GM10248 (cell line): ENCODE measurements at regions not wholly inside any gene's neighbourhood (a gene's known extent, or its start where the extent isn't known, plus 50 kb on each side); places are given as distances from the start of the nearest gene placed in this dataset.

Experiments used
- CTCF ChIA-PET: fragments of 300-600 bp; sonication (Branson Sonifier 250); formaldehyde crosslinking; extraction: SDS; loops from one replicate; lab custom pipeline; 2021; ENCODE audit warnings: antibody characterized with exemption; lab: Yijun Ruan, JAX
- POLR2A ChIA-PET: fragments of 350-650 bp; sonication (Branson Sonifier 250); formaldehyde crosslinking; extraction: SDS; loops from one replicate; lab custom pipeline; 2020; ENCODE audit warnings: antibody characterized with exemption; lab: Yijun Ruan, JAX
- DNase-seq: peaks from one replicate; pipeline ENCODE4 v3.0.0; 2012; ENCODE audit errors: extremely low spot score
- TF ChIP-seq, protein P1 (sequence below): IDR thresholded peaks from 2 replicates; pipeline ENCODE4 v1.5.1; 2012; ENCODE audit warnings: mild to moderate bottlenecking, low read depth; ENCODE audit errors: extremely low read depth, missing control alignments, control extremely low read depth

DNA sequence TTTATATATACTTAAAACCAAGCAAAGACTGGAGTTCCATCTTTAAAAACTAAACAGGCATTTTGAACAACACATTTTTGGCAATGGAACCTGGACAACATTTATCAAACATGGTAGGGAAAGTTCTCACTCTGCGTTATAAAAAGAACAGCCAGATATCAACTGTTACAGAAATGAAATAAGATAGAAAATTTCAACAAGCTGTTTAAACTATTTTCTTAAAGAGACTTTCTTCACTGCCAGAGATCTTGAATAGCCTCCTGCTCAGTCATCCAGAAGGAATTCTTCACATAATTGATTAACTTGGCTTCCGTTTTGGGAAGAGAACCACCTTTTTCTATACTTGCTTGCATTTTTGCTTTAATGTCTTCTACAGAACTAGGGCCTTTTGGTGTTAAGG is 166.0 kb upstream of the PIK3C3 start:
- TF ChIP-seq, protein P1, sequence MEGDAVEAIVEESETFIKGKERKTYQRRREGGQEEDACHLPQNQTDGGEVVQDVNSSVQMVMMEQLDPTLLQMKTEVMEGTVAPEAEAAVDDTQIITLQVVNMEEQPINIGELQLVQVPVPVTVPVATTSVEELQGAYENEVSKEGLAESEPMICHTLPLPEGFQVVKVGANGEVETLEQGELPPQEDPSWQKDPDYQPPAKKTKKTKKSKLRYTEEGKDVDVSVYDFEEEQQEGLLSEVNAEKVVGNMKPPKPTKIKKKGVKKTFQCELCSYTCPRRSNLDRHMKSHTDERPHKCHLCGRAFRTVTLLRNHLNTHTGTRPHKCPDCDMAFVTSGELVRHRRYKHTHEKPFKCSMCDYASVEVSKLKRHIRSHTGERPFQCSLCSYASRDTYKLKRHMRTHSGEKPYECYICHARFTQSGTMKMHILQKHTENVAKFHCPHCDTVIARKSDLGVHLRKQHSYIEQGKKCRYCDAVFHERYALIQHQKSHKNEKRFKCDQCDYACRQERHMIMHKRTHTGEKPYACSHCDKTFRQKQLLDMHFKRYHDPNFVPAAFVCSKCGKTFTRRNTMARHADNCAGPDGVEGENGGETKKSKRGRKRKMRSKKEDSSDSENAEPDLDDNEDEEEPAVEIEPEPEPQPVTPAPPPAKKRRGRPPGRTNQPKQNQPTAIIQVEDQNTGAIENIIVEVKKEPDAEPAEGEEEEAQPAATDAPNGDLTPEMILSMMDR = no peak
- DNase-seq = no peak
- POLR2A ChIA-PET = no interaction called here
- CTCF ChIA-PET = no interaction called here

DNA sequence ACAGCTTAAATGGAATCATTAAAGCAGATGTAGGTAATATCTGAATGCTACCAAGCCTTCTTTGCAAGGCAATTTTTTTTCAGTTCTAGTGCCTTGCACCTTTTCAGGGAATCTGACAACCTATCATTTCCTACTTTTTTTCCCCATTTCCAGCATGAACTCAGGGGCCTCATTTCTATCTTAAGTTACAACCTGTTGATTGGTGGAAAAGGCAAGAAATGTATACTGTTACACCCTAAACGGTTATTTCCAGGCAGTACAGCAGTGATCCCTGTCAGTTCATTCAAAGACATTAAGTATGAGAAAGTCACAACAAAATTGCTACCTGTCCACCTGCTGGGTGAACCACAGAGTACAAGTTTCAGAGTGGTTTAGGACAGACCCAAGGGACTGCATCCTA is 171.2 kb upstream of the PIK3C3 start:
- CTCF ChIA-PET = no interaction called here
- no peak for DNase-seq
- TF ChIP-seq, protein P1 = no peak
- POLR2A ChIA-PET = no interaction called here

DNA sequence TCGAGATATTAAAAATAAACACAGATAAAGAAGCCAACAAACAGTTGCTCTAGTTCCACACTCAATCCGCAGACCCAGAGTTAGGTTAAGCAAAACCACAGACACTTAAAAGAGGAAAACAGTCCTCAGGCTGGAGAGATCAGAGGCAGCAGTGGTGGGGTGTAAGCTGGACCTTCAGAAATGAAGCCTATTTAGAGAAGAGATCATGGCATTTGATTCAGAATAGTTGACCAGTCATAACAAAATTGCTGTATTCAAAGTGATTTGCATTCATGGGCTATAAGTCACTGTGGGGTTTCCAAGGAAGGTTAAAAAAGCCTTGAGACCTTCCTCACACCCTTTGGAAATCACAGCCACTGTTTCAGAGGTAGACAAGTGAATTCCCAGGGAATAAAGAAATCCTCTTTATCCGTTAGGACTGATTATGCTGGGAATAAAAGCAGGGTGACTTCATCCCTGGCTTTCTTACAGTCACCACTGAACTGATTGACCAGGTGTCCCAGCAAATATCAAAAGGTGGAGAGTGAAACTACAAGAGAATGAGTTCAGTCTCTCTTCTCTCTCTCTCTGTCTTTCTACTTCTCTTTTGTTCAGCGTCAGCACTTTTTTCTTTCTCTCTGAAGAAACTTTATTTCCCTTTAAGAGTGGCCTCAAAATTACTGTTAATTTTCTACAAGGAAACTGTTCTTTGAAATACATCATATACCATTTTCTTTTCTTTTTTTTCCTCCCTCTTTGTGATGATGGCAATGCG is 171.8 kb upstream of the PIK3C3 start:
- DNase-seq = no peak
- POLR2A ChIA-PET = no interaction called here
- TF ChIP-seq, protein P1 = no peak

DNA sequence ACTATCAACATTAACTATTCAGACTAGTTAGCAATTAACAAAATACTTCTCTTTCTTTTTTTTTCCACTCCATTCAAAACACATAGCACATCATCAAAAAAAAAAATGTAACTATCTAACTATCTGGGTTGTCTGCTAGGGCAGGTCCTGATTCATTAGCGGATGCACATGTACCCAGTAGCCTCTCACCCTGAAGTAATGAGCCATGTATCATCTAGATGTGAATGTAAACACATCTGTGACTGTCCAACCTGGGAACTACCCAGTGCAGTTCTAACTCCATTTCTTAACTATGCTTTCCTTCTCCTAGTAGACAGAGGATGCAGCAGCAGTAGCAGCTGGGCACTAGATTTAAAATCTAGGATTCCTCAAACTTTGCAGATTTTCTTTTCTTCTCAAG is 183.1 kb upstream of the PIK3C3 start:
- TF ChIP-seq, protein P1 = no peak
- DNase-seq = no peak
- ChIA-PET POLR2A (no interaction called here), CTCF (interaction anchor here (1.0 to 2.0 kb wide), 2 partner anchors 11 to 131 kb away, joined by 3 to 5 read pairs; no protein-coding TSS in a partner anchor)

More for the DNA sequence above, 171.8 kb upstream of the PIK3C3 start:
- CTCF ChIA-PET = no interaction called here

DNA sequence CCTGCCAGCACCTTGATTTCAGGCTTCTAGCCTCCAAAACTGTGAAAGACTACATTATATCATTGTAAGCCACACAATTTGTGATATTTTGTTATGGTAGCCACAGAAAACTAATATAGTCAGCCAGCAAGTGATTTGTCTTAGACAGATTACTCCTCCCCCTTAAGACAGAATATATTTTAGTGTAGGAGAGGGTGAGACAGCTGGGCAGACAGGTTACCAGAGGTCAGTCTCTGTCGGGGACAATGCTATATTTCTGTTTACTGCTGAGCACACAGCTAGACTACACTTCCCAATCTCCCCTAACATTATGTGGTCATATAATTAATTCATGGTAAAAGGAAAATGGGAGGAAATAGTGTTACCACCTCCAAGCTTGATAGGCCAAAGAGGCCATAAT is 185.8 kb upstream of the PIK3C3 start:
- TF ChIP-seq, protein P1 = no peak
- CTCF ChIA-PET = interaction anchor here (1.0 kb wide), 1 partner anchor 8 kb away, joined by 5 read pairs; no protein-coding TSS in a partner anchor
- no peak for DNase-seq
- POLR2A ChIA-PET = no interaction called here

DNA sequence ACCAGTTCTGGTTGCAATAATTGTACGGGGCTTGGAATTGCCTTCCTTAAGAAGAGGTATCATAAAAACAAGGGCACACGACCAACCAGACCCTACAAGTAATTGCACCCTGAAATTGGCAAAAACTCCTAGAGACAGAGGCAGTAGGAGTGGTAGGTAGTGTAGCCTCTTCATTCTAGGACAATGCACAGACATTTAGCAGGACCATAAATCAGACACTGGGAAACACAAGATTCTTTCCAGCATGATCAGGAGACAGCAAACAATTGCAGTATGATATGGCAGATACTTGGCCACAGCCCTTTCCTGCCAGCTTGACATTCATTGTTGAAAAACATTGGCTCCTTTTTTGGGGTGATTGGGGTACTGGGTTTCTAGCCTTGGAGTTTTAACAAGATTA is 186.6 kb upstream of the PIK3C3 start:
- POLR2A ChIA-PET = no interaction called here
- no peak for DNase-seq
- CTCF ChIA-PET = no interaction called here
- TF ChIP-seq, protein P1 = no peak
